H1 (cell line): ENCODE measurements at regions not wholly inside any gene's neighbourhood (a gene's known extent, or its start where the extent isn't known, plus 50 kb on each side); places are given as distances from the start of the nearest gene placed in this dataset.

Experiments used
- CTCF ChIA-PET: fragments of 300-600 bp; sonication (Branson Sonifier 250); formaldehyde crosslinking; loops from one replicate; lab custom pipeline; 2021; ENCODE audit not compliant: partially characterized antibody; lab: Charles Lee
- POLR2A ChIA-PET: fragments of 300-600 bp; sonication (Branson Sonifier 250); formaldehyde crosslinking; loops from one replicate; lab custom pipeline; 2021; ENCODE audit warnings: inconsistent platforms; ENCODE audit not compliant: partially characterized antibody; lab: Charles Lee
- DNase-seq, 2 experiments: peaks; one replicate each; pipeline versions ENCODE4 v3.0.0 to v3.0.0-alpha.2; 2010 to 2022; ENCODE audit warnings: low spot score in 2 of 2, low read depth in 1 of 2, mixed read lengths in 1 of 2
- FAIRE-seq: peaks from 2 replicates; lab custom pipeline; 2011; peaks lifted over from hg19 to GRCh38; lab: Jason Lieb, UNC
- H2AFZ ChIP-seq: 2 replicates; pipeline ENCODE4 v1.8.1; 2012; ENCODE audit warnings: low read length, inconsistent platforms
- H2AK5ac ChIP-seq: 2 replicates; pipeline ENCODE4 v1.6.1; 2013; ENCODE audit warnings: low read depth, low read length
- H2BK120ac ChIP-seq: replicated peaks from 2 replicates; pipeline ENCODE3; 2013; ENCODE audit warnings: low read depth, low read length, inconsistent platforms
- H2BK12ac ChIP-seq: 2 replicates; pipeline ENCODE4 v1.6.1; 2013; ENCODE audit warnings: low read depth, low read length
- H2BK15ac ChIP-seq: 2 replicates; pipeline ENCODE4 v1.6.1; 2013; ENCODE audit warnings: low read length
- H2BK20ac ChIP-seq: 2 replicates; pipeline ENCODE4 v1.6.1; 2013; ENCODE audit warnings: low read length
- H2BK5ac ChIP-seq: 2 replicates; pipeline ENCODE4 v1.6.1; 2013; ENCODE audit warnings: low read depth, low read length
- H3K14ac ChIP-seq: 2 replicates; pipeline ENCODE4 v1.6.1; 2013; ENCODE audit warnings: inconsistent platforms; ENCODE audit not compliant: insufficient read length
- H3K18ac ChIP-seq: 2 replicates; pipeline ENCODE4 v1.6.1; 2013; ENCODE audit warnings: low read length; ENCODE audit errors: extremely low read depth
- H3K23ac ChIP-seq: 2 replicates; pipeline ENCODE4 v1.6.1; 2013; ENCODE audit warnings: inconsistent platforms; ENCODE audit not compliant: insufficient read length
- H3K23me2 ChIP-seq: 2 replicates; pipeline ENCODE4 v1.6.1; 2013; ENCODE audit warnings: low read depth, low read length
- H3K27ac ChIP-seq: 2 replicates; pipeline ENCODE4 v1.6.1; 2011; ENCODE audit warnings: low read depth, low read length, inconsistent platforms
- H3K27me3 ChIP-seq, 4 experiments: replicated peaks in 1 of 4; 1 replicate in 1 of 4; 2 replicates in 3 of 4; pipeline versions ENCODE4 v1.6.1 to v1.8.1; 2011 to 2013; ENCODE audit warnings: low read length in 3 of 4, mild to moderate bottlenecking in 3 of 4, inconsistent platforms in 2 of 4, mixed read lengths in 2 of 4, moderate library complexity in 1 of 4; ENCODE audit not compliant: control insufficient read depth in 3 of 4, insufficient read depth in 3 of 4; ENCODE audit errors: extremely low read depth in 1 of 4
- H3K36me3 ChIP-seq, 4 experiments: 2 replicates each; pipeline versions ENCODE4 v1.6.1 to v1.8.1; 2011 to 2013; ENCODE audit warnings: mild to moderate bottlenecking in 4 of 4, low read length in 3 of 4, moderate library complexity in 2 of 4, control low read depth in 1 of 4, inconsistent platforms in 1 of 4; ENCODE audit not compliant: insufficient read depth in 4 of 4, control insufficient read depth in 2 of 4
- H3K4ac ChIP-seq: replicated peaks from 2 replicates; pipeline ENCODE3; 2013; ENCODE audit warnings: low read length, low read depth, mixed read lengths, inconsistent platforms; ENCODE audit not compliant: insufficient read length
- H3K4me1 ChIP-seq, 4 experiments: replicated peaks in 1 of 4; 1 replicate in 1 of 4; 2 replicates in 3 of 4; pipeline versions ENCODE4 v1.6.1 to v1.8.1; 2011 to 2013; ENCODE audit warnings: low read length in 3 of 4, inconsistent platforms in 2 of 4, mixed read lengths in 1 of 4; ENCODE audit not compliant: insufficient read depth in 4 of 4, control insufficient read depth in 3 of 4
- H3K4me2 ChIP-seq, 2 experiments: 2 replicates each; pipeline versions ENCODE4 v1.6.1 to v1.8.1; 2011 to 2013; ENCODE audit warnings: low read depth in 2 of 2, low read length in 2 of 2, control low read depth in 1 of 2, inconsistent platforms in 1 of 2, mild to moderate bottlenecking in 1 of 2; ENCODE audit not compliant: insufficient read depth in 1 of 2
- H3K4me3 ChIP-seq, 4 experiments: fragments of 200-600, 300-600 bp in 1 of 4; sonication (generic), shearing (Covaris generic), sonication (Bioruptor Twin) in 1 of 4; 2 replicates each; pipeline versions ENCODE4 v1.5.1 to v1.8.1; 2011 to 2016; ENCODE audit warnings: low read length in 4 of 4, low read depth in 3 of 4, control low read depth in 2 of 4, inconsistent platforms in 2 of 4, mild to moderate bottlenecking in 2 of 4, mixed read lengths in 1 of 4, moderate library complexity in 1 of 4; ENCODE audit not compliant: insufficient read depth in 2 of 4; ENCODE audit errors: extremely low read depth in 1 of 4
- H3K56ac ChIP-seq: replicated peaks from 2 replicates; pipeline ENCODE3; 2013; ENCODE audit warnings: low read depth, mild to moderate bottlenecking, mixed read lengths, low read length, inconsistent platforms; ENCODE audit not compliant: insufficient read length
- H3K79me1 ChIP-seq: 2 replicates; pipeline ENCODE4 v1.6.1; 2013; ENCODE audit warnings: low read depth, low read length, control low read depth
- H3K79me2 ChIP-seq, 2 experiments: 2 replicates each; pipeline versions ENCODE4 v1.6.1 to v1.8.1; 2012 to 2013; ENCODE audit warnings: low read length in 2 of 2, mild to moderate bottlenecking in 2 of 2, inconsistent platforms in 1 of 2; ENCODE audit not compliant: insufficient read depth in 2 of 2, control insufficient read depth in 1 of 2
- H3K9ac ChIP-seq, 4 experiments: replicated peaks in 1 of 4; 1 replicate in 1 of 4; 2 replicates in 3 of 4; pipeline versions ENCODE4 v1.6.1 to v1.8.1; 2011 to 2013; ENCODE audit warnings: low read depth in 3 of 4, low read length in 3 of 4, control low read depth in 2 of 4, mild to moderate bottlenecking in 2 of 4, moderate library complexity in 2 of 4, inconsistent platforms in 1 of 4; ENCODE audit errors: extremely low read depth in 1 of 4
- H3K9me3 ChIP-seq, 2 experiments: 2 replicates each; pipeline versions ENCODE4 v1.6.1 to v1.8.1; 2012 to 2013; ENCODE audit warnings: mild to moderate bottlenecking in 2 of 2, moderate library complexity in 2 of 2, control low read depth in 1 of 2, inconsistent platforms in 1 of 2, low read depth in 1 of 2, low read length in 1 of 2, mixed read lengths in 1 of 2; ENCODE audit not compliant: insufficient read depth in 2 of 2
- H4K20me1 ChIP-seq, 2 experiments: replicated peaks in 1 of 2; 2 replicates each; pipeline versions ENCODE3 to v1.8.1; 2011 to 2013; ENCODE audit warnings: inconsistent platforms in 2 of 2, low read length in 2 of 2, mild to moderate bottlenecking in 1 of 2; ENCODE audit not compliant: insufficient read depth in 2 of 2, control insufficient read depth in 1 of 2
- H4K5ac ChIP-seq: 2 replicates; pipeline ENCODE4 v1.6.1; 2013; ENCODE audit warnings: low read length, low read depth, mixed read lengths, inconsistent platforms; ENCODE audit not compliant: insufficient read length
- H4K8ac ChIP-seq: 2 replicates; pipeline ENCODE4 v1.8.0; 2013; ENCODE audit warnings: mild to moderate bottlenecking, moderate library complexity, low read length, inconsistent platforms; ENCODE audit not compliant: insufficient read depth; ENCODE audit errors: extremely low read depth
- H4K91ac ChIP-seq: replicated peaks from 2 replicates; pipeline ENCODE3; 2013; ENCODE audit warnings: low read length, mixed read lengths, inconsistent platforms; ENCODE audit not compliant: insufficient read length
- BRCA1 ChIP-seq: IDR thresholded peaks from 2 replicates; pipeline ENCODE4 v1.6.1; 2012; ENCODE audit warnings: low read depth, low read length, improper control_type of control experiment
- CBX5 ChIP-seq: fragments of 300-800, 300-1000 bp; sonication (generic); IDR thresholded peaks from 2 replicates; pipeline ENCODE4 v1.7.1; 2016; ENCODE audit warnings: antibody characterized with exemption, low read length, low read depth
- CTBP2 ChIP-seq: IDR thresholded peaks from 2 replicates; pipeline ENCODE4 v1.7.0; 2011; ENCODE audit warnings: borderline replicate concordance, mild to moderate bottlenecking, moderate library complexity, mixed read lengths, low read length; ENCODE audit not compliant: insufficient read depth, insufficient read length
- EZH2 ChIP-seq: fragments of 200-600 bp; sonication (generic); IDR thresholded peaks from 2 replicates; pipeline ENCODE4 v1.7.1; 2012; ENCODE audit warnings: low read depth, mild to moderate bottlenecking, moderate library complexity, low read length, inconsistent platforms; ENCODE audit not compliant: severe bottlenecking
- GABPA ChIP-seq: IDR thresholded peaks from 2 replicates; pipeline ENCODE4 v1.6.1; 2011; ENCODE audit warnings: mild to moderate bottlenecking, low read length, moderate library complexity, borderline replicate concordance; ENCODE audit not compliant: insufficient read depth
- NANOG ChIP-seq: IDR thresholded peaks from 2 replicates; pipeline ENCODE4 v1.6.1; 2011; ENCODE audit warnings: low read length, low read depth, mild to moderate bottlenecking, inconsistent platforms; ENCODE audit not compliant: insufficient read depth, poor library complexity, severe bottlenecking
- SIRT6 ChIP-seq: IDR thresholded peaks from one replicate; pipeline ENCODE4 v1.7.1; 2012; ENCODE audit warnings: low read length, inconsistent platforms
- SRF ChIP-seq: IDR thresholded peaks from 2 replicates; pipeline ENCODE4 v1.6.1; 2011; ENCODE audit warnings: mild to moderate bottlenecking, low read depth, low read length, moderate library complexity
- TBP ChIP-seq: IDR thresholded peaks from 2 replicates; pipeline ENCODE4 v1.6.1; 2011; ENCODE audit warnings: low read depth, low read length, improper control_type of control experiment
- WGBS, 2 experiments: shearing (Covaris generic) in 1 of 2; methylation state at CpG; one replicate each; pipeline versions ENCODE4 v1.1.6 to v1.1.7; 2013 to 2015; ENCODE audit warnings: low lambda C conversion rate in 2 of 2, mixed read lengths in 2 of 2, inconsistent platforms in 1 of 2, low coverage in 1 of 2, missing lambda C conversion rate in 1 of 2; ENCODE audit not compliant: insufficient replicate concordance in 2 of 2, insufficient coverage in 1 of 2, insufficient read length in 1 of 2; ENCODE audit errors: extremely low coverage in 1 of 2, missing lambda C conversion rate in 1 of 2; 5-methylcytosine and 5-hydroxymethylcytosine counted together
- TF ChIP-seq, protein P1 (sequence below): IDR thresholded peaks from 2 replicates; pipeline ENCODE4 v1.6.1; 2011; ENCODE audit warnings: low read length, improper control_type of control experiment
- TF ChIP-seq, protein P2 (sequence below): IDR thresholded peaks from 2 replicates; pipeline ENCODE4 v1.6.1; 2012; ENCODE audit warnings: inconsistent platforms

DNA sequence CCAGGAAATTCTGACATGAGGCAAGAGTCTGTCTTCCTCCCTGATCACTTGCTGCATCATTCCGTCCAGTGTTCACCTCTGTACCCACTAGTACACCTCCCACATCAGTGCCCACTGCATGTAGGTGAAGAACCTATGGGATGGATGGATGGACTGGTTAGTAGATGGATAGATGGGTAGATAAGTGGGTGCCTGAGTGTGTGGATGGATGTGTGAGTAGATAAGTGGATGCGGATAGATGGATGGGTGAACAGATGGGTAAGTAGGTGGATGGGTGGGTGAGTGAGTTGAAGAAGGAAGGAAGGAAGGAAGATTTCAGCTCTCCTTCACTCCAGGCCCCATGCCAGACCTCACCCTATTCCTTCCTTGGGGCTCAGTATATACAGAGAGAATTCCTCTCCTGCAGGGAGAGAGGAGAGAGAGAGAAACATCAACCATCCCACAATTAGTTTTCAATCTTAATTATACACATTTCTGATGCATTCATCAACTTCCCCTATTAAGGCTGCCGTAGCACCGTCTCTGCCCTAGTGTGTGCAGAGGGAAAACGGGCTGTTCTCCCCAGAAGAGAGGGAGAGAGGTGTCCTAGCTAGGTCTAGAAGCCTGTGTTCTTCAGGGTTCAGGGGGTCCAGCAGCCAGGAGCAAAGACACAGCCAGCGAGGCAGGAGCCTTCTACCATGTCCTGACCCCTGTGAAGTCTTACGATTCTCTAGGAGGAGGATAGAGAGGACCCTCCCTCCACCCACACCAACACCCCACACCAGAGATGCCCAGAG, 125.3 kb downstream of the BUD13 start:
- Histone ChIP-seq H2AK5ac (no peak overlapping the region), H2AFZ (no peak overlapping the region), H3K23ac (no peak overlapping the region), H2BK5ac (no peak overlapping the region), H3K36me3 (no peaks in the 10 kb centered on the region), H3K4me3 (no peak overlapping the region), H2BK120ac (no peak overlapping the region), H3K79me2 (no peaks in the 10 kb centered on the region), H4K5ac (no peak overlapping the region), H4K20me1 (no peaks in the 10 kb centered on the region), H2BK15ac (no peak overlapping the region), H3K9me3 (no peaks in the 10 kb centered on the region), H3K23me2 (peaks cover 1% of the 10 kb centered on the region; the same call in 1 of the 2 replicates), H3K4ac (no peak overlapping the region), H3K4me2 (no peak overlapping the region), H4K8ac (no peak overlapping the region), H2BK12ac (no peak overlapping the region), H3K9ac (no peak overlapping the region), H4K91ac (no peak overlapping the region), H3K18ac (no peak overlapping the region), H2BK20ac (no peak overlapping the region), H3K56ac (no peak overlapping the region), H3K4me1 (peaks cover 2 to 7% (median 5%) of the 10 kb centered on the region in 4 experiments; a peak in 4 of 7 replicates), H3K79me1 (no peaks in the 10 kb centered on the region), H3K27ac (no peak overlapping the region), H3K14ac (no peak overlapping the region), H3K27me3 (no peaks in the 10 kb centered on the region)
- FAIRE-seq (no peak), DNase-seq (no peak)
- POLR2A ChIA-PET, result no interaction called here
- CTCF ChIA-PET, result interaction anchor here (0.6 to 6.4 kb wide), 7 partner anchors 20 to 374 kb away, joined by 3 to 41 read pairs (median 3); no protein-coding TSS in a partner anchor
- WGBS, 2 experiments, result 95% methylated on average over 7 of the region's 7 CpGs; no CpG with 5 or more reads in 1 of the 2 experiments
- no peak for TF ChIP-seq SRF
- no peak for TF ChIP-seq CTBP2
- TF ChIP-seq EZH2, result no peak
- no peak for TF ChIP-seq BRCA1
- no peak for TF ChIP-seq GABPA
- TF ChIP-seq, protein P1, sequence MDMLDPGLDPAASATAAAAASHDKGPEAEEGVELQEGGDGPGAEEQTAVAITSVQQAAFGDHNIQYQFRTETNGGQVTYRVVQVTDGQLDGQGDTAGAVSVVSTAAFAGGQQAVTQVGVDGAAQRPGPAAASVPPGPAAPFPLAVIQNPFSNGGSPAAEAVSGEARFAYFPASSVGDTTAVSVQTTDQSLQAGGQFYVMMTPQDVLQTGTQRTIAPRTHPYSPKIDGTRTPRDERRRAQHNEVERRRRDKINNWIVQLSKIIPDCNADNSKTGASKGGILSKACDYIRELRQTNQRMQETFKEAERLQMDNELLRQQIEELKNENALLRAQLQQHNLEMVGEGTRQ, result no peak
- TF ChIP-seq CBX5, result no peak
- TF ChIP-seq, protein P2, sequence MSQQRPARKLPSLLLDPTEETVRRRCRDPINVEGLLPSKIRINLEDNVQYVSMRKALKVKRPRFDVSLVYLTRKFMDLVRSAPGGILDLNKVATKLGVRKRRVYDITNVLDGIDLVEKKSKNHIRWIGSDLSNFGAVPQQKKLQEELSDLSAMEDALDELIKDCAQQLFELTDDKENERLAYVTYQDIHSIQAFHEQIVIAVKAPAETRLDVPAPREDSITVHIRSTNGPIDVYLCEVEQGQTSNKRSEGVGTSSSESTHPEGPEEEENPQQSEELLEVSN, result no peak
- no peak for TF ChIP-seq NANOG
- no peak for TF ChIP-seq TBP
- TF ChIP-seq SIRT6, result no peak
